ENCODE measurements at regions not wholly inside any gene's neighbourhood (a gene's known extent, or its start where the extent isn't known, plus 50 kb on each side); places are given as distances from the start of the nearest gene placed in this dataset.
"Not testable (repeated sequence)": the region's sequence is repeated elsewhere in the genome, so short reads cannot be mapped to it uniquely, and the experiment has no call there.

DNA sequence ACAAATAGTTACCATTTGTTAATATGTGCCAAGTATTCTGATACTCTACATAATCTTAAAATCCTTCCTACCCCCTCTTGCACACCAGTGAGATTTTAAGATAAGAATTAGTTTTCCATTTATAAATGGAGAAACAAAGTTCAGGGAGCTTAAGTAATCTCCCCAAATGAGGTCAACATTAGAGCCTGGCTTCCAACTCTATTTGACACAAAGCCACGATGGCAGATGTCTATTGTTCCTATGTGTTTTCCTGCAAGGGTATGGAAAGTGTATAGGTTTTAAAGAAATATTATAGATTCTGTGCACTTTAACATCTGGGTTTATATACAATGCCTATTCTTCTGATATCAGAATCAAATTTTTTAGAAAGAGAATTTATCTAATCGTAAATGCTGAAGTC is 143.9 kb upstream of the SEMA3C start (continued):
- TF ChIP-seq ATF2 (IDR thresholded peaks at IDR 0.05; ENCODE audit: low read length) (no peak), HDAC2 (IDR thresholded peaks at IDR 0.05; ENCODE audit: borderline replicate concordance in 1 of 2, low read depth in 2 of 2, low read length in 2 of 2) (no peak), KDM1A (IDR thresholded peaks at IDR 0.05; ENCODE audit: borderline replicate concordance, low read length) (no peak)

DNA sequence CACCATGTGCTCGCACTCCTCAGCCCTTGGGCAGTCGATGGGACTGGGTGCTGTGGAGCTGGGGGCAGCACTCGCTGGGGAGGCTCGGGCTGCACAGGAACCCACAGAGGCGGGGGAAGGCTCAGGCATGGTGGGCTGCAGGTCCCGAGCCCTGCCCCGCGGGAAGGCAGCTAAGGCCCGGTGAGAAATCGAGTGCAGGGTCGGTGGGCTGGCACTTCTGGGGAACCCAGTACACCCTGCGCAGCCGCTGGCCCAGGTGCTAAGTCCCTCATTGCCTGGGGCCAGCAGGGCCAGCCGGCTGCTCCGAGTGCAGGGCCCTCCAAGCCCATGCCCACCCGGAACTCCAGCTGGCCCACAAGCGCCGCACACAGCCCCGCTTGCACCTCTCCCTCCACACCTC is 138.6 kb upstream of the SEMA3C start:
- H3K23me2 ChIP-seq (ENCODE audit: low read depth, low read length); H2AFZ ChIP-seq (ENCODE audit: low read length); H3K27me3 ChIP-seq (replicated peaks in 1 of 4; ENCODE audit: control insufficient read depth in 3 of 4, extremely low read depth in 1 of 4, insufficient read depth in 3 of 4, low read length in 3 of 4); H4K20me1 ChIP-seq (replicated peaks in 1 of 2; ENCODE audit: control insufficient read depth in 1 of 2, insufficient read depth in 2 of 2, low read length in 2 of 2); H4K91ac ChIP-seq (replicated peaks; ENCODE audit: insufficient read length, low read length); H3K79me1 ChIP-seq (ENCODE audit: low read depth, low read length); DNase-seq (ENCODE audit: low read depth in 1 of 2, low spot score in 2 of 2); H4K5ac ChIP-seq (ENCODE audit: insufficient read length, low read depth, low read length); H2AK5ac ChIP-seq (ENCODE audit: low read depth, low read length); H3K36me3 ChIP-seq (ENCODE audit: control insufficient read depth in 2 of 4, insufficient read depth in 4 of 4, low read length in 3 of 4); H3K18ac ChIP-seq (ENCODE audit: extremely low read depth, low read length); H4K8ac ChIP-seq (ENCODE audit: extremely low read depth, insufficient read depth, low read length); H3K9ac ChIP-seq (replicated peaks in 1 of 4; ENCODE audit: extremely low read depth in 1 of 4, low read depth in 3 of 4, low read length in 3 of 4); H3K4me2 ChIP-seq (ENCODE audit: insufficient read depth in 1 of 2, low read depth in 2 of 2, low read length in 2 of 2); H3K56ac ChIP-seq (replicated peaks; ENCODE audit: insufficient read length, low read depth, low read length); H2BK15ac ChIP-seq (ENCODE audit: low read length); H3K27ac ChIP-seq (ENCODE audit: low read depth, low read length); H3K4ac ChIP-seq (replicated peaks; ENCODE audit: insufficient read length, low read depth, low read length); H2BK120ac ChIP-seq (replicated peaks; ENCODE audit: low read depth, low read length); H2BK12ac ChIP-seq (ENCODE audit: low read depth, low read length); H2BK20ac ChIP-seq (ENCODE audit: low read length); FAIRE-seq; POLR2A ChIA-PET (ENCODE audit: partially characterized antibody); H3K4me1 ChIP-seq (replicated peaks in 1 of 4; ENCODE audit: control insufficient read depth in 3 of 4, insufficient read depth in 4 of 4, low read length in 3 of 4); H3K9me3 ChIP-seq (ENCODE audit: insufficient read depth in 2 of 2, low read depth in 1 of 2, low read length in 1 of 2); H3K23ac ChIP-seq (ENCODE audit: insufficient read length); H3K14ac ChIP-seq (ENCODE audit: insufficient read length); H3K4me3 ChIP-seq (ENCODE audit: extremely low read depth in 1 of 4, insufficient read depth in 2 of 4, low read depth in 3 of 4, low read length in 4 of 4); H3K79me2 ChIP-seq (ENCODE audit: control insufficient read depth in 1 of 2, insufficient read depth in 2 of 2, low read length in 2 of 2); H2BK5ac ChIP-seq (ENCODE audit: low read depth, low read length): not testable (repeated sequence)
- WGBS, 2 experiments (ENCODE audit: extremely low coverage in 1 of 2, insufficient coverage in 1 of 2, insufficient read length in 1 of 2, insufficient replicate concordance in 2 of 2, low coverage in 1 of 2, low lambda C conversion rate in 2 of 2, missing lambda C conversion rate in 1 of 2), result 97% methylated on average over 11 of the region's 19 CpGs; no CpG with 5 or more reads in 1 of the 2 experiments
- CTCF ChIA-PET (ENCODE audit: partially characterized antibody), result interaction anchor here (0.6 kb wide), 1 partner anchor 351 kb away, joined by 3 read pairs; no protein-coding TSS in a partner anchor
